ENCODE measurements at regions not wholly inside any gene's neighbourhood (a gene's known extent, or its start where the extent isn't known, plus 50 kb on each side); places are given as distances from the start of the nearest gene placed in this dataset.

DNA sequence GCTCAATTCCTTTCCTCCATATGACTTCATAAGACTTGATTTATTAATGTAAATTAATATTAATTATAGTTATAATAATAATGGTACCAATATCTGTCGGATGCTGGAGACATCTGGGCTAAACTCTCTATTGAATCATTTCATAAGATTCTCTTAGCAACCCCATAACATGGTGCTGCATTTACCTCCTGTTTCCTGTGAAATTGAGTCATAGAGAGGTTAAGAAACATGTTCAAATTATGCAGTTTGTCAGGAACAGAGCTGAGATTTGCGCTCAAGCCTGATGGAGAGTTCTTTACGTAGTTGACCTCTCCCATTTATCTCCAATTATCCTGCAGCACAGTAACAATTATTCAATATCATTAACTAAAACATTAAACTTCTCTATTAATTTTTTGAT is 621.8 kb upstream of the FZD8 start:
- DNase-seq (ENCODE audit: low read depth): no peak
- Histone ChIP-seq H3K4me3 (ENCODE audit: low read depth, low read length) (no peak overlapping the region), H3K36me3 (ENCODE audit: control insufficient read depth, insufficient read depth, low read length) (no peaks in the 10 kb centered on the region), H3K27me3 (ENCODE audit: control insufficient read depth, insufficient read depth, low read length) (no peaks in the 10 kb centered on the region)
- no peak for TF ChIP-seq CTCF (IDR thresholded peaks at IDR 0.05; ENCODE audit: insufficient read depth, low read length, poor library complexity, severe bottlenecking)

DNA sequence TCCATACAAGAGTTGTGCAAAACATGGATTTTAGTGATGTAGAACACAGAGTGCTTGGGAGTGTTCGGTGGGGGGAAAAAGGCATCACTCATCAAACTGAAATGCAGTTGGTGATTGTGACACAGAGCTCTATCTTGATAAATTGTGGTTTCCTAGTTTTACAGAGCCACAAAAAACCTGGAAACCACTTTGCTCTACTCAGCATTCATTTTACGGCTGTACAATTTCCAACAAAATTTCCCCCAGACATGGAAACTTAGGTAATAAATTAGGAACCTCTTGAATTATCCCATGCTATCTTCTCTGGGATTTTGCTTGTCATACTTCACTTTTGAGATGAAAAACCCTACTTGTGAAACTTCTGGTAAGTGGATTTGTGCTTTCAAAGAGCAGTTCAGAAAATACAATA is 614.9 kb upstream of the FZD8 start:
- Histone ChIP-seq H3K4me3 (ENCODE audit: low read depth, low read length) (no peak overlapping the region), H3K27me3 (ENCODE audit: control insufficient read depth, insufficient read depth, low read length) (no peaks in the 10 kb centered on the region), H3K36me3 (ENCODE audit: control insufficient read depth, insufficient read depth, low read length) (no peaks in the 10 kb centered on the region)
- no peak for DNase-seq (ENCODE audit: low read depth)
- no peak for TF ChIP-seq CTCF (IDR thresholded peaks at IDR 0.05; ENCODE audit: insufficient read depth, low read length, poor library complexity, severe bottlenecking)

DNA sequence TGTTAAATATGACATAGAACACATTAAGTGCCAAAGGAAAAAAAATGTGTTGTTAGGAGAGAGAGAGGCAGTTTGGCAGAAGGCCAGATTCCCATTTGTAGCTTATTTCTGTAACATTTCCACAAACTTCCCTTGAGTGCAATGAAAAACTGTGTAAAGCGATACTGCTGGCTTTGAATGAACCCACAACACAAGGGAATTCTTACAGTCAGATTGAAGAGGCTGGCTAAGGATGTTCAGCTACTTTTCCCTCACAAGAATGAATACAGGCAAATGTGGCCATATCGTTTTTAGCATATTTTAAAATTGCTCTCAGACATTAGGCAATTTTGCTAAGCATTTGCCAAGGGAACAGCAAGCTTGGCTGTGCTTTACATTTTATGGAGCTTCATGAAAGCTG is 614.1 kb upstream of the FZD8 start:
- Histone ChIP-seq H3K27me3 (ENCODE audit: control insufficient read depth, insufficient read depth, low read length) (no peaks in the 10 kb centered on the region), H3K36me3 (ENCODE audit: control insufficient read depth, insufficient read depth, low read length) (no peaks in the 10 kb centered on the region), H3K4me3 (ENCODE audit: low read depth, low read length) (no peak overlapping the region)
- no peak for DNase-seq (ENCODE audit: low read depth)
- TF ChIP-seq CTCF (IDR thresholded peaks at IDR 0.05; ENCODE audit: insufficient read depth, low read length, poor library complexity, severe bottlenecking): no peak

GRCh38 chr10:36254199-36254598 is 612.1 kb upstream of the FZD8 start:
- Histone ChIP-seq H3K27me3 (ENCODE audit: control insufficient read depth, insufficient read depth, low read length) (no peaks in the 10 kb centered on the region), H3K4me3 (ENCODE audit: low read depth, low read length) (no peak overlapping the region), H3K36me3 (ENCODE audit: control insufficient read depth, insufficient read depth, low read length) (no peaks in the 10 kb centered on the region)
- no peak for DNase-seq (ENCODE audit: low read depth)
- no peak for TF ChIP-seq CTCF (IDR thresholded peaks at IDR 0.05; ENCODE audit: insufficient read depth, low read length, poor library complexity, severe bottlenecking)

DNA sequence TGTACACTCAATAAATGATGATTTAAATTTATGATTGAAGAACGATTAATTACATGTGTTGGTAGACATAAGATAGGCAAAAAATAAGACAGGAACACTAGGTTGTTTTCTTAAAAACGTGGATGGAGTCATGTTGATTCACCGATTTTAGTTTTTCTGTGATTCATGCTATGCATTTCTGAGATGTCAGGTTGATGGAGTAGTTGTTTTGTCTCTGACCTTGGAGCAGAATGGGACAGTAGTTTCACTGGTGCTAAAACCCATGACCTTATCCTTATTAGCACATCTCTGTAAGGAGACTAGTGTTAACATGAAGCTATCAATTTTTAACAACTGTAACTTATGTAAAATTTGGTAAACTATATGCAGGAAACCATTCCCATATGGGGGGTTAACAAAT is 611.6 kb upstream of the FZD8 start:
- H3K4me3 ChIP-seq (ENCODE audit: low read depth, low read length): no peak overlapping the region
- no peak for DNase-seq (ENCODE audit: low read depth)
- TF ChIP-seq CTCF (IDR thresholded peaks at IDR 0.05; ENCODE audit: insufficient read depth, low read length, poor library complexity, severe bottlenecking): no peak
- no peaks in the 10 kb centered on the region for H3K27me3 ChIP-seq (ENCODE audit: control insufficient read depth, insufficient read depth, low read length)
- H3K36me3 ChIP-seq (ENCODE audit: control insufficient read depth, insufficient read depth, low read length): no peaks in the 10 kb centered on the region

DNA sequence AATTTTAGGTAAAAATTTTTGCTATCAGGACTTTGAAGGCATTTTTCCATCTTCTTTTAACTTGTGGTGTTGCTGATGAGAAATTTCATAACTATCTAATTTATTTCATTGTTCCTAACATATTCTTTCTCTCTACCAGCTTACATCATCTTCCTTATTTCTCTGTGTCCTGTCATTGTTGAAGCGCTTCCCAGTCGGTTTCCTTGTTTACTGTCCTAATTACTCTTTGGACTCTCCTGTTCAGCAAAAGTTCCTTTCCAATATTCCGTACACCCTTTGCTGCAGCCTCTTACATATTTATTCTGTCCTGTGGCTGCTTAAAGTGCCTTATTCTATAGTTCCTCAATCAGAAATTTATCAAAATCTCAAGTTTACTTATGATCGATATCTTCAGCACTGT is 609.0 kb upstream of the FZD8 start:
- Histone ChIP-seq H3K4me3 (ENCODE audit: low read depth, low read length) (no peak overlapping the region), H3K36me3 (ENCODE audit: control insufficient read depth, insufficient read depth, low read length) (no peaks in the 10 kb centered on the region), H3K27me3 (ENCODE audit: control insufficient read depth, insufficient read depth, low read length) (no peaks in the 10 kb centered on the region)
- no peak for DNase-seq (ENCODE audit: low read depth)
- TF ChIP-seq CTCF (IDR thresholded peaks at IDR 0.05; ENCODE audit: insufficient read depth, low read length, poor library complexity, severe bottlenecking): no peak

All from kidney epithelial cell (primary cell).